Muscle of arm (tissue), 1 donor: ENCODE measurements at regions not wholly inside any gene's neighbourhood (a gene's known extent, or its start where the extent isn't known, plus 50 kb on each side); places are given as distances from the start of the nearest gene placed in this dataset.
"Not testable (repeated sequence)": the region's sequence is repeated elsewhere in the genome, so short reads cannot be mapped to it uniquely, and the experiment has no call there.

ENCODE experiments used
- DNase-seq: peaks from one replicate; pipeline ENCODE4 v3.0.0-alpha.2; 2013

- DNase-seq, result no peak
Measured at GRCh38 chr13:83117046-83117445, 765.2 kb downstream of the SLITRK1 start.

DNA sequence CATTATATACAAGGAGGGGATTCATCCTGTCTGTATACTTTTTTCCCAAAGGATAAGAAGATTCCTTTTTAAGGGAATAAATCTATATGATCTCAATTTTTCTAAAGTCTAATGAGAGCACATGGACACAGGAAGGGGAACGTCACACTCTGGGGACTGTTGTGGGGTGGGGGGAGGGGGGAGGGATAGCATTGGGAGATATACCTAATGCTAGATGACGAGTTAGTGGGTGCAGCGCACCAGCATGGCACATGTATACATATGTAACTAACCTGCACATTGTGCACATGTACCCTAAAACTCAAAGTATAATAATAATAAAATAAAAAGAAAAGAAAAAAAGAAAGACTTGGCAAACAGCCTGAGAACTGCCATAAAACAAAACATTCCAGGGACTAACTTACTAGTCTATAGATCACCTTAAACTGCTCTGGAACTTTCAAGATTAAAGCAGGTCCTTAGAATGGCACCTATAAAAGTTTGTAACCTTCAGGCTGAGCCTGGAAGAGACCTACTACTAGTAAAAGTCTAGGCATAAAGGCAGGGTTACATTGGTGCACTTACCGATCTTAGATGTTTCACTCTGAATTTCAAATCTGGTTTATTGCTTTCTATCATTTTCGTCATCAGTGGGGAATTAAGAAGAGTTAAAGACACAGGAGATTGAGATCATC is 780.6 kb downstream of the SLITRK1 start:
- not testable (repeated sequence) for DNase-seq

DNA sequence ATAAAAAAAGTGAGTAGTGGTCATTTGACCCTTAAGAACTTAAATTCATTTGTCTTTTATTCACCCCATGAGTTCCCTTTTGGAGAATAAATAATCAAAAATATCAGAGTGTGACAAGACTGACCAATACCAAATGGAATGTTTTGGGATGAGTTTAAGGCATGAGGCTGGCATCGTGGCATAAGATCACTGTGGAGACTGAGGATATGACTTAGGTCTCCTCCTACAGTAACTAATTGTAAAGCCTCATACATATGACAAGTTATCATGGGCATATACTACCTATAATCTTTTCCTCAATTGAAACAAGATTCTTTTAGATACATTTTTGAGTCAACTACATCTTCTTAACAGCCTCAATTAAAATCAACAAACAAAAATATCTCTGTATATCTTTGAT is 782.0 kb downstream of the SLITRK1 start:
- DNase-seq, result no peak

- no peak for DNase-seq
Measured at GRCh38 chr13:83088858-83089257, 793.4 kb downstream of the SLITRK1 start.

- no peak for DNase-seq
Measured at GRCh38 chr13:83086948-83087347, 795.3 kb downstream of the SLITRK1 start.

- DNase-seq, result no peak
Measured at GRCh38 chr13:83086088-83086487, 796.2 kb downstream of the SLITRK1 start.

- no peak for DNase-seq
Measured at GRCh38 chr13:83085186-83085900, 796.9 kb downstream of the SLITRK1 start.

- no peak for DNase-seq
Measured at GRCh38 chr13:83077499-83077898, 804.8 kb downstream of the SLITRK1 start.

DNA sequence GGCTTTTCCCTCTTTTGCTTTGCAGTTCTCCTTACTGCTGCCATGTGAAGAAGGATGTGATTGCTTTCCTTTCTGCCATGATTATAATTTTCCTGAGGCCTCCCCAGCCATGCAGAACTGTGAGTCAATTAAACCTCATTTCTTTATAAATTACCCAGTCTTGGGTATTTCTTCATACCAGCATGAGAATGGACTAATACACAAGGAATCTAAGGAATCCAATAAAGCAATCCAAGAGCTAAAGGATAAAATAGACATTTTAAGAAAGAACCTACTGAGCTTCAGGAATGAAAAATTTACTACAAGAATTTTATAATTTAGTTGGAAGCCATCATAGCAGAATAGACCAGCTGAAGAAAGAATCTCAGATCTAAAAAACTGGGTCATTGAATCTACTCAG is 808.3 kb downstream of the SLITRK1 start:
- not testable (repeated sequence) for DNase-seq

DNA sequence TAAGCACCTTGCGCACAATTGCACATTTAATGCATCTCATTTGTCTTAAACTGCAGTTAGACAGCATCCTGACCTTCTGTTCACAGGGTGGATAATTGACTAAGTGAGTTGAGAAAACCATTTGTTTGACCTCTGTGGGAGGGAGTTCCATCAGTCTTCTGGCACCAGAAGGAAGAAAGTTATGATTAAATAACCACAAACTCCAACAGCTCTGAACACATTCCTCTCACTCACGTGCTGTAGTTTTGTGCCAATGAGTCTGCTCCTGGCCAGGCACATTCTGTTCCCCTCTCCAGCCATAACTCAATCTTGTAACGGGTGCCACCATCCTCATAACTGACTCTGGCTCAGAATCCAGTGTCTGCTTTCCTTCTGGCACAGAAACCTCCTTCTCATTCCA is 817.2 kb downstream of the SLITRK1 start:
- DNase-seq, result peak; percentile 73

DNA sequence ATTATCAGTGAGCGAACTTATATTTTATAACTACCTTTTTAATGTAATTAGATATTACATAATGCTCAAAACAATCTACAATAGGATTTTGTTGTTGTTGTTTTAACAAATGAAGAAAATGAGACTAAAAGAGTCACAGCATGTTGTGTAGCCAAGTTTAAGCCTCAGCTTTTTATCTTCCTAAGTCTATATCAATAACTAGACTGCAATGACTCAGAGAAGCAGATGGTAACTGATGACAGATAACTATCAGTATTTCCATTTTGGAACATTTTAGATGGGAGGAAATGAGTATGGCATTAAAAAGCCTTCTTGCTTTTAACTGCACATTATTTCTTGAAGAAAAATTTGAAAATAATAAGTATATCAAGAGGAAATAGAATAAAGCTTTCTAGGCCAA is 825.2 kb downstream of the SLITRK1 start:
- DNase-seq, result no peak

- no peak for DNase-seq
Measured at GRCh38 chr13:83056269-83056668, 826.0 kb downstream of the SLITRK1 start.

DNA sequence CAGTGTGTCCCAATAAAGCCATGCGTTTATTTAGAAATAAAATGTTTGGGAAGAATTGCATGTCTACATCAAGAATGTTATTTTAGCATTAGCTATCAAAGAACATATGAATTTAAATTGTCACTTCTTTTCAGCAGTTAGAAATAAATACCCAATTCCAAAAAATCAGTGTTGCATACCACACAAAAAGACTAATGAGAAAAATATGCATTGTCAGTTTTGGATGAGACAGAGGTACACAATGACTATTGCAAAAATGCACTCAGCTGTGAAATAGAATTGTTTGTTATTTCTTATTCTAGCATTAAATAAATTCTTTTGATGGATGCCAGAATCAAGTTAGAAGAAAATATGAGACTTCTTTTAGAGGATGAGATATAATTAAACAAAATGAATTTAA is 833.9 kb downstream of the SLITRK1 start:
- DNase-seq, result no peak

DNA sequence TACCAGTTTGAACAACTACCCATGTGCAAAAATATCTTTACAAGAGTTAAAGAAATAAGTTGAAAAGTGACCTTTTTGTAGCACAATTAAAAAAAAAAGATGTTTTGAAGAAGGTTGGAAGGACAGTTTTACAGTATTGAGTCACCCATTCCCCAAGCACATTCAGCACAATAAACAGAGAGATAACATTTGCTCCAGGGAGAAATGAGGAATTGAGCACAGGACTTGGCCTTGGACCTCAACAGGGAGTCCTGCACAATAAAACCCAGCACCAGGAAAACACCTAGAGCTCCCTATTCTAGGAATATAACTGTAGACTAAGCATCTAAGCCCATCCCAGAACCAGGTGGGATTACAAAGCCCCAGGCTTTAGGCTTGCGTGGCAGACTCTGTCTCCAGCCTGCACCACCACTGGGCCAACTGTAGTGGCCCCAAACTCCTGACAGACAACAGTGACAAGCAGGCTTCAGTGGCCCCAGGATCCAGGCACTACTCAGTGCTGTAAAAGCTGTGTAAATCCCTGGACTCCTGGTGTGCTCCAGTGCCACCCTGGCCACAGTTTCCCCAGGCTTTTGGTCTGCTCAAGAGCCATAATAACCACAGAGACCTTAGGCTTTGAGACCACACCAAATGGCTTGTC is 857.2 kb downstream of the SLITRK1 start:
- no peak for DNase-seq

GRCh38 chr13:83024232-83024631 is 858.0 kb downstream of the SLITRK1 start:
- DNase-seq, result no peak

- DNase-seq, result no peak
Measured at GRCh38 chr13:83019986-83020385, 862.3 kb downstream of the SLITRK1 start.

DNA sequence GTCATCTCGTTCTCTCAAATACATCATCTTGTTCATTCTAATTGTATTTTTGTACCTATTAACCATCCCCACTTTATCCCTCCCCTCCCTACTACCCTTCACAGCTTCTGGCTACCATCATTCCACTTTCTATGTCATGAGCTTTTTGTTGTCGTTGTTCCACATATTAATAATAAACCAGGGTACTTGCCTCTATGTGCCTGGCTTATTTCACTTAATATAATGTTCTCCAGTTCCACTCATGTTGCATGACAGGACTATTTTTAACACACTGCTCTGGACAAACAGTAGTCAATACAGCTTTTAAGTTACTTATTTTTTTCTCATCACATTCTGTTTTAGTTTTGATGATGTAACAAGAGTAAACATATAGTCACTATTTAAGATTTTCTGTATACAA is 872.3 kb downstream of the SLITRK1 start:
- DNase-seq, result no peak

- DNase-seq, result no peak
Measured at GRCh38 chr13:83008212-83008929, 873.9 kb downstream of the SLITRK1 start.

DNA sequence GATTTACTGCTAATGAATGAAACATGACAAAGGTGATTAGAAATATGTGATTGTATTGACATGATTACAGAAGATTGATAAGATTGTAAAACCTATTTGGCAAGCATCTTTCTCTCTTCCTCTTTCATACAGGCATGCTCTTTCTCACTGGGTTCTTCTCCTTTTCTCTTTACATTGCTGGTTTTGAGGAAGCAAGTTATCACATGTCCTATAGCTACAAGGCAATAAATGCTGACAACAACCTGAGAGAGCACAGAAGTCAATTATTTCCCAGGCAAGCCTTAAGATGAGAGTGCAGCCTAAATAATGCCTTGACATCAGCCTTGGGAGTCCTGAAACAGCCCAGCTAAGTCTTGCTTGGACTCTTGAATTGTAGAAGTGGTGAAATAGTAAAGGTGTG is 875.0 kb downstream of the SLITRK1 start:
- DNase-seq, result no peak

GRCh38 chr13:83003185-83003584 is 879.1 kb downstream of the SLITRK1 start:
- DNase-seq, result no peak

DNA sequence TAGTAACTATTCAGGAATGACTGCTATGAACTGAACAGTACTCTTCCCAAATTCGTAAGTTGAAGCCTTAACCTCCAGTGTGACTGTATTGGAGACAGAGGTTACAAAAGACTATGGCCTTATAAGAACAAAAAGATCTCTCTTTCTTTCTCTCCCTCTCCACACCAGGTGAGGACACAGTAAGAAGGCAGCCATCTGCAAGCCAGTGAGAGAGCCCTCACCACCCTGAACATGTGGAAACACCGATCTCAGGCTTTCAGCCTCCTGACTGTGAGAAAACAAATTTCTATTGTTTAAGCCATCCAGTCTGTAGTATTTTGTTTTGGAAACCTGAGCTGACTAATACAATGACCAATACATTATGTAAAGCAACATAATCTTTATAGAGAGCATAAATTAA is 888.9 kb downstream of the SLITRK1 start:
- no peak for DNase-seq

GRCh38 chr13:82976499-82976898 is 905.8 kb downstream of the SLITRK1 start:
- DNase-seq, result no peak
